IPS-20b (cell line): ENCODE measurements at regions not wholly inside any gene's neighbourhood (a gene's known extent, or its start where the extent isn't known, plus 50 kb on each side); places are given as distances from the start of the nearest gene placed in this dataset.

Experiments used
- H3K27ac ChIP-seq: one replicate; pipeline ENCODE4 v1.5.1; 2013; ENCODE audit warnings: low read length
- H3K27me3 ChIP-seq: 2 replicates; pipeline ENCODE4 v1.6.1; 2013; ENCODE audit warnings: mild to moderate bottlenecking, low read length, inconsistent platforms; ENCODE audit not compliant: insufficient read depth
- H3K36me3 ChIP-seq: 2 replicates; pipeline ENCODE4 v1.6.1; 2013; ENCODE audit warnings: low read depth, mild to moderate bottlenecking, inconsistent platforms, low read length, moderate library complexity; ENCODE audit not compliant: insufficient read depth
- H3K4me1 ChIP-seq: 2 replicates; pipeline ENCODE4 v1.6.1; 2013; ENCODE audit warnings: mild to moderate bottlenecking, control low read depth, inconsistent platforms, low read length, moderate library complexity; ENCODE audit not compliant: insufficient read depth
- H3K4me3 ChIP-seq: 2 replicates; pipeline ENCODE4 v1.5.1; 2013; ENCODE audit warnings: mild to moderate bottlenecking, low read length, inconsistent platforms
- H3K9ac ChIP-seq: 2 replicates; pipeline ENCODE4 v1.6.1; 2013; ENCODE audit warnings: low read depth, mild to moderate bottlenecking, inconsistent platforms, low read length, moderate library complexity
- H3K9me3 ChIP-seq: 2 replicates; pipeline ENCODE4 v1.6.1; 2013; ENCODE audit warnings: mild to moderate bottlenecking, low read depth, low read length, inconsistent platforms; ENCODE audit not compliant: insufficient read depth

GRCh38 chr2:64392529-64392928, 61.4 kb upstream of the LGALSL start:
- Histone ChIP-seq H3K36me3 (no peaks in the 10 kb centered on the region), H3K27me3 (no peaks in the 10 kb centered on the region), H3K9me3 (no peaks in the 10 kb centered on the region; the same call in 1 of the 2 replicates), H3K9ac (no peak overlapping the region), H3K4me1 (no peaks in the 10 kb centered on the region; the same call in 1 of the 2 replicates), H3K27ac (no peak overlapping the region), H3K4me3 (no peak overlapping the region)

- Histone ChIP-seq H3K27ac (no peak overlapping the region), H3K4me3 (no peak overlapping the region), H3K9ac (no peak overlapping the region), H3K9me3 (no peaks in the 10 kb centered on the region; the same call in 1 of the 2 replicates), H3K4me1 (no peaks in the 10 kb centered on the region), H3K36me3 (no peaks in the 10 kb centered on the region), H3K27me3 (no peaks in the 10 kb centered on the region)
These were observed 60.5 kb upstream of the LGALSL start for GRCh38 chr2:64393383-64394010.

GRCh38 chr2:64394153-64394552, 59.8 kb upstream of the LGALSL start:
- H3K4me1 ChIP-seq: no peaks in the 10 kb centered on the region
- no peaks in the 10 kb centered on the region for H3K36me3 ChIP-seq
- no peaks in the 10 kb centered on the region for H3K27me3 ChIP-seq
- no peak overlapping the region for H3K9ac ChIP-seq
- H3K9me3 ChIP-seq: no peaks in the 10 kb centered on the region; the same call in 1 of the 2 replicates
- H3K27ac ChIP-seq: no peak overlapping the region
- no peak overlapping the region for H3K4me3 ChIP-seq

- H3K27ac ChIP-seq: no peak overlapping the region
- no peak overlapping the region for H3K4me3 ChIP-seq
- no peak overlapping the region for H3K9ac ChIP-seq
- no peaks in the 10 kb centered on the region for H3K36me3 ChIP-seq
- H3K27me3 ChIP-seq: no peaks in the 10 kb centered on the region
- no peaks in the 10 kb centered on the region for H3K9me3 ChIP-seq
- peaks cover 9% of the 10 kb centered on the region; the same call in 1 of the 2 replicates for H3K4me1 ChIP-seq
These were observed 58.0 kb upstream of the LGALSL start for GRCh38 chr2:64396001-64396400.

GRCh38 chr2:64396551-64396950, 57.4 kb upstream of the LGALSL start:
- Histone ChIP-seq H3K36me3 (no peaks in the 10 kb centered on the region), H3K9me3 (no peaks in the 10 kb centered on the region), H3K4me3 (no peak overlapping the region), H3K4me1 (peaks cover 15% of the 10 kb centered on the region; the same call in 1 of the 2 replicates), H3K27me3 (no peaks in the 10 kb centered on the region), H3K27ac (no peak overlapping the region), H3K9ac (no peak overlapping the region)

GRCh38 chr2:64398516-64399129, 55.3 kb upstream of the LGALSL start:
- Histone ChIP-seq H3K4me3 (no peak overlapping the region), H3K27me3 (no peaks in the 10 kb centered on the region), H3K9me3 (no peaks in the 10 kb centered on the region), H3K4me1 (peaks cover 26% of the 10 kb centered on the region; the same call in 1 of the 2 replicates), H3K9ac (no peak overlapping the region), H3K27ac (no peak overlapping the region), H3K36me3 (no peaks in the 10 kb centered on the region)

- H3K9ac ChIP-seq: no peak overlapping the region
- peaks cover 33% of the 10 kb centered on the region; the same call in 1 of the 2 replicates for H3K4me1 ChIP-seq
- no peak overlapping the region for H3K27ac ChIP-seq
- H3K27me3 ChIP-seq: no peaks in the 10 kb centered on the region
- H3K9me3 ChIP-seq: no peaks in the 10 kb centered on the region
- H3K36me3 ChIP-seq: no peaks in the 10 kb centered on the region
- H3K4me3 ChIP-seq: no peak overlapping the region
These were observed 54.4 kb upstream of the LGALSL start for GRCh38 chr2:64399521-64399920.

- Histone ChIP-seq H3K4me3 (no peak overlapping the region), H3K9me3 (no peaks in the 10 kb centered on the region), H3K9ac (no peak overlapping the region), H3K4me1 (peaks cover 34% of the 10 kb centered on the region; the same call in 1 of the 2 replicates), H3K36me3 (no peaks in the 10 kb centered on the region), H3K27me3 (no peaks in the 10 kb centered on the region), H3K27ac (no peak overlapping the region)
These were observed 53.7 kb upstream of the LGALSL start for GRCh38 chr2:64400105-64400728.

- Histone ChIP-seq H3K4me3 (no peak overlapping the region), H3K27ac (no peak overlapping the region), H3K27me3 (no peaks in the 10 kb centered on the region), H3K4me1 (peaks cover 34% of the 10 kb centered on the region; the same call in 1 of the 2 replicates), H3K36me3 (no peaks in the 10 kb centered on the region), H3K9ac (0 out of 2 replicates have a peak overlapping the region, but pooled peaks have one; percentile 9), H3K9me3 (no peaks in the 10 kb centered on the region)
These were observed 53.0 kb upstream of the LGALSL start for GRCh38 chr2:64400733-64401528.

GRCh38 chr2:64401529-64401880, 52.5 kb upstream of the LGALSL start:
- H3K9ac ChIP-seq: 0 out of 2 replicates have a peak overlapping the region, but pooled peaks have one; percentile 9
- H3K27ac ChIP-seq: no peak overlapping the region
- no peaks in the 10 kb centered on the region for H3K9me3 ChIP-seq
- H3K27me3 ChIP-seq: no peaks in the 10 kb centered on the region
- no peaks in the 10 kb centered on the region for H3K36me3 ChIP-seq
- peaks cover 34% of the 10 kb centered on the region; the same call in 1 of the 2 replicates for H3K4me1 ChIP-seq
- no peak overlapping the region for H3K4me3 ChIP-seq

GRCh38 chr2:64402876-64403275, 51.1 kb upstream of the LGALSL start:
- H3K27me3 ChIP-seq: no peaks in the 10 kb centered on the region
- H3K4me3 ChIP-seq: no peak overlapping the region
- H3K4me1 ChIP-seq: peaks cover 34% of the 10 kb centered on the region; the same call in 1 of the 2 replicates
- H3K9me3 ChIP-seq: no peaks in the 10 kb centered on the region
- H3K9ac ChIP-seq: no peak overlapping the region
- no peaks in the 10 kb centered on the region for H3K36me3 ChIP-seq
- peak overlapping the region; percentile 70 for H3K27ac ChIP-seq
